ENCODE measurements at regions not wholly inside any gene's neighbourhood (a gene's known extent, or its start where the extent isn't known, plus 50 kb on each side); places are given as distances from the start of the nearest gene placed in this dataset.

- DNase-seq (ENCODE audit: low read depth in 2 of 2, low spot score in 1 of 2): no peak
These were observed 170.1 kb upstream of the GRIP1 start for GRCh38 chr12:66848967-66849366.

GRCh38 chr12:66851134-66851533 lies 172.3 kb upstream of the GRIP1 start:
- no peak for DNase-seq (ENCODE audit: low read depth in 2 of 2, low spot score in 1 of 2)

GRCh38 chr12:66852091-66852490 lies 173.2 kb upstream of the GRIP1 start:
- no peak for DNase-seq (ENCODE audit: low read depth in 2 of 2, low spot score in 1 of 2)

GRCh38 chr12:66852765-66853164 lies 173.9 kb upstream of the GRIP1 start:
- no peak for DNase-seq (ENCODE audit: low read depth in 2 of 2, low spot score in 1 of 2)

- DNase-seq (ENCODE audit: low read depth in 2 of 2, low spot score in 1 of 2): no peak
These were observed 181.0 kb upstream of the GRIP1 start for GRCh38 chr12:66859751-66860440.

- DNase-seq (ENCODE audit: low read depth in 2 of 2, low spot score in 1 of 2): peak; percentile 20 to 40
These were observed 182.2 kb upstream of the GRIP1 start for GRCh38 chr12:66860752-66861750.

- no peak for DNase-seq (ENCODE audit: low read depth in 2 of 2, low spot score in 1 of 2)
These were observed 183.6 kb upstream of the GRIP1 start for GRCh38 chr12:66862356-66862985.

GRCh38 chr12:66863276-66863675 lies 184.4 kb upstream of the GRIP1 start:
- DNase-seq (ENCODE audit: low read depth in 2 of 2, low spot score in 1 of 2): no peak

- DNase-seq (ENCODE audit: low read depth in 2 of 2, low spot score in 1 of 2): no peak
These were observed 199.0 kb upstream of the GRIP1 start for GRCh38 chr12:66877925-66878324.

GRCh38 chr12:66879409-66879808 lies 200.5 kb upstream of the GRIP1 start:
- DNase-seq (ENCODE audit: low read depth in 2 of 2, low spot score in 1 of 2): no peak

GRCh38 chr12:66881386-66881785 lies 202.5 kb upstream of the GRIP1 start:
- DNase-seq (ENCODE audit: low read depth in 2 of 2, low spot score in 1 of 2): no peak

GRCh38 chr12:66884091-66884490 lies 205.2 kb upstream of the GRIP1 start:
- DNase-seq (ENCODE audit: low read depth in 2 of 2, low spot score in 1 of 2): no peak

GRCh38 chr12:66885115-66885875 lies 206.4 kb upstream of the GRIP1 start:
- no peak for DNase-seq (ENCODE audit: low read depth in 2 of 2, low spot score in 1 of 2)

- no peak for DNase-seq (ENCODE audit: low read depth in 2 of 2, low spot score in 1 of 2)
These were observed 217.9 kb upstream of the GRIP1 start for GRCh38 chr12:66896797-66897196.

- no peak for DNase-seq (ENCODE audit: low read depth in 2 of 2, low spot score in 1 of 2)
These were observed 220.0 kb upstream of the GRIP1 start for GRCh38 chr12:66898700-66899469.

GRCh38 chr12:66899588-66899987 lies 220.7 kb upstream of the GRIP1 start:
- DNase-seq (ENCODE audit: low read depth in 2 of 2, low spot score in 1 of 2): no peak

GRCh38 chr12:66900616-66901015 lies 221.7 kb upstream of the GRIP1 start:
- DNase-seq (ENCODE audit: low read depth in 2 of 2, low spot score in 1 of 2): no peak

- DNase-seq (ENCODE audit: low read depth in 2 of 2, low spot score in 1 of 2): no peak
These were observed 222.5 kb upstream of the GRIP1 start for GRCh38 chr12:66901138-66901932.

GRCh38 chr12:66902020-66902419 lies 223.1 kb upstream of the GRIP1 start:
- no peak for DNase-seq (ENCODE audit: low read depth in 2 of 2, low spot score in 1 of 2)
